ENCODE measurements at regions not wholly inside any gene's neighbourhood (a gene's known extent, or its start where the extent isn't known, plus 50 kb on each side); places are given as distances from the start of the nearest gene placed in this dataset.
"Not testable (repeated sequence)": the region's sequence is repeated elsewhere in the genome, so short reads cannot be mapped to it uniquely, and the experiment has no call there.

- no peak for DNase-seq
- no peak for TF ChIP-seq CTCF (IDR thresholded peaks at IDR 0.05; ENCODE audit: unreplicated experiment)
- Mint-ChIP-seq H3K36me3 (ENCODE audit: insufficient read depth, unreplicated experiment) (no peaks in the 10 kb centered on the region), H3K4me1 (ENCODE audit: low read depth, unreplicated experiment) (no peaks in the 10 kb centered on the region), H3K27me3 (ENCODE audit: unreplicated experiment) (no peaks in the 10 kb centered on the region), H3K9me3 (ENCODE audit: low read depth, unreplicated experiment) (peaks cover 5% of the 10 kb centered on the region), H3K27ac (ENCODE audit: unreplicated experiment) (no peak overlapping the region), H3K4me3 (ENCODE audit: low read depth, unreplicated experiment) (no peak overlapping the region)
- intact Hi-C loops (cut with micrococcal nuclease; ENCODE audit: unreplicated experiment): no loop called here
- no TSS peak for BruUV-seq (replicated peaks)
- CTCF ChIA-PET: no interaction called here
Observed at GRCh38 chrX:5295004-5295403, 933.7 kb downstream of the NLGN4X start.

GRCh38 chrX:5290635-5291034, 938.0 kb downstream of the NLGN4X start:
- Mint-ChIP-seq H3K36me3 (ENCODE audit: insufficient read depth, unreplicated experiment) (no peaks in the 10 kb centered on the region), H3K9me3 (ENCODE audit: low read depth, unreplicated experiment) (peaks cover 12% of the 10 kb centered on the region), H3K27me3 (ENCODE audit: unreplicated experiment) (no peaks in the 10 kb centered on the region), H3K4me1 (ENCODE audit: low read depth, unreplicated experiment) (no peaks in the 10 kb centered on the region), H3K27ac (ENCODE audit: unreplicated experiment) (no peak overlapping the region), H3K4me3 (ENCODE audit: low read depth, unreplicated experiment) (no peak overlapping the region)
- no TSS peak for BruUV-seq (replicated peaks)
- no peak for TF ChIP-seq CTCF (IDR thresholded peaks at IDR 0.05; ENCODE audit: unreplicated experiment)
- intact Hi-C loops (cut with micrococcal nuclease; ENCODE audit: unreplicated experiment): no loop called here
- CTCF ChIA-PET: no interaction called here
- DNase-seq: no peak

- CTCF ChIA-PET; DNase-seq; H3K27ac Mint-ChIP-seq (ENCODE audit: unreplicated experiment); H3K4me1 Mint-ChIP-seq (ENCODE audit: low read depth, unreplicated experiment); H3K36me3 Mint-ChIP-seq (ENCODE audit: insufficient read depth, unreplicated experiment); H3K4me3 Mint-ChIP-seq (ENCODE audit: low read depth, unreplicated experiment); H3K27me3 Mint-ChIP-seq (ENCODE audit: unreplicated experiment); BruUV-seq (replicated peaks); intact Hi-C loops (cut with micrococcal nuclease; ENCODE audit: unreplicated experiment): not testable (repeated sequence)
- H3K9me3 Mint-ChIP-seq (ENCODE audit: low read depth, unreplicated experiment): peaks cover 12% of the 10 kb centered on the region
Observed at GRCh38 chrX:5289949-5290348, 938.7 kb downstream of the NLGN4X start.

GRCh38 chrX:5278908-5279307, 949.8 kb downstream of the NLGN4X start:
- H3K9me3 Mint-ChIP-seq (ENCODE audit: low read depth, unreplicated experiment): peaks cover 9% of the 10 kb centered on the region
- BruUV-seq (replicated peaks): no TSS peak
- H3K27me3 Mint-ChIP-seq (ENCODE audit: unreplicated experiment): no peaks in the 10 kb centered on the region
- TF ChIP-seq CTCF (IDR thresholded peaks at IDR 0.05; ENCODE audit: unreplicated experiment): no peak
- DNase-seq: no peak
- no peaks in the 10 kb centered on the region for H3K36me3 Mint-ChIP-seq (ENCODE audit: insufficient read depth, unreplicated experiment)
- H3K4me1 Mint-ChIP-seq (ENCODE audit: low read depth, unreplicated experiment): no peaks in the 10 kb centered on the region
- CTCF ChIA-PET: no interaction called here
- H3K27ac Mint-ChIP-seq (ENCODE audit: unreplicated experiment): no peak overlapping the region
- intact Hi-C loops (cut with micrococcal nuclease; ENCODE audit: unreplicated experiment): no loop called here
- no peak overlapping the region for H3K4me3 Mint-ChIP-seq (ENCODE audit: low read depth, unreplicated experiment)

GRCh38 chrX:5265324-5265850, 963.3 kb downstream of the NLGN4X start:
- Mint-ChIP-seq H3K4me3 (ENCODE audit: low read depth, unreplicated experiment) (no peak overlapping the region), H3K9me3 (ENCODE audit: low read depth, unreplicated experiment) (peaks cover 4% of the 10 kb centered on the region), H3K27ac (ENCODE audit: unreplicated experiment) (no peak overlapping the region), H3K27me3 (ENCODE audit: unreplicated experiment) (no peaks in the 10 kb centered on the region), H3K4me1 (ENCODE audit: low read depth, unreplicated experiment) (no peaks in the 10 kb centered on the region), H3K36me3 (ENCODE audit: insufficient read depth, unreplicated experiment) (no peaks in the 10 kb centered on the region)
- intact Hi-C loops (cut with micrococcal nuclease; ENCODE audit: unreplicated experiment): no loop called here
- DNase-seq: no peak
- BruUV-seq (replicated peaks): no TSS peak
- TF ChIP-seq CTCF (IDR thresholded peaks at IDR 0.05; ENCODE audit: unreplicated experiment): no peak
- CTCF ChIA-PET: no interaction called here

Measured in Calu3 (cell line).